GM12892 (cell line): ENCODE measurements at regions not wholly inside any gene's neighbourhood (a gene's known extent, or its start where the extent isn't known, plus 50 kb on each side); places are given as distances from the start of the nearest gene placed in this dataset.

ENCODE experiments used
- POLR2A ChIP-seq: IDR thresholded peaks from 2 replicates; pipeline ENCODE4 v1.6.1; 2011; ENCODE audit warnings: low read depth, low read length, control low read depth
- POLR2AphosphoS5 ChIP-seq: IDR thresholded peaks from 2 replicates; pipeline ENCODE4 v1.6.1; 2011; ENCODE audit warnings: low read depth, low read length, control low read depth

- TF ChIP-seq POLR2A (no peak), POLR2AphosphoS5 (no peak)
Observed at GRCh38 chr5:54362992-54363625, 52.7 kb upstream of the ARL15 start.
